Neural cell (in vitro differentiated cells): ENCODE measurements at regions not wholly inside any gene's neighbourhood (a gene's known extent, or its start where the extent isn't known, plus 50 kb on each side); places are given as distances from the start of the nearest gene placed in this dataset.

ENCODE experiments used
- TAF1 ChIP-seq: IDR thresholded peaks from 2 replicates; pipeline ENCODE4 v1.6.1; 2012; ENCODE audit warnings: low read depth
- TF ChIP-seq, protein P1 (sequence below): fragments of 450-650 bp; IDR thresholded peaks from 2 replicates; pipeline ENCODE4 v1.5.1; 2014; ENCODE audit warnings: antibody characterized with exemption, mild to moderate bottlenecking, moderate library complexity; ENCODE audit not compliant: poor library complexity, severe bottlenecking

DNA sequence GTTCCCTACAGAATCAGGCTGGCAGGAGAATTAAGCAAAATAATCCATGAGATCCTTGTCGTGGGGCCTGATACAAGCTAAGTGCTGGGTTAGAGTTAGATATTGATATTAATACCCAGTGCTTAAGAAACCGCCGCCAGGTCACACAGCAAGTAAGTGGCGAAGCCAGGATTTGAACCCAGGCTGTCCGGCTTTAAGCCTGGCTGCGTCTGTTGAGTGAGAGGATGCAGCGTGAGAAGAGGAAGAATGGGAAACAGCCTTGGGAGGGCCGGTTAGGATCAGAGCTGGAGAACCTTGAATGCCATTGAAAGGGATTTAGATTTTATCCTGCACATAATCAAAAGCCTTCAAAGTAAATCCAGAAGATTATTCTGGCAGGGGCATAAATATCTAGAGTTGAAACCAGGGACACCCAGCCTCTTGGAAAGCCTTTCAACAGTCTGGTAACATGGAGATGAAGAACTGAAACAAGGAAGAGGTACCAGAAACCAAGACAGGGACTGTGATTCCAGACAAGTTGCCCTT, 64.8 kb upstream of the HELT start:
- no peak for TF ChIP-seq TAF1
- TF ChIP-seq, protein P1, sequence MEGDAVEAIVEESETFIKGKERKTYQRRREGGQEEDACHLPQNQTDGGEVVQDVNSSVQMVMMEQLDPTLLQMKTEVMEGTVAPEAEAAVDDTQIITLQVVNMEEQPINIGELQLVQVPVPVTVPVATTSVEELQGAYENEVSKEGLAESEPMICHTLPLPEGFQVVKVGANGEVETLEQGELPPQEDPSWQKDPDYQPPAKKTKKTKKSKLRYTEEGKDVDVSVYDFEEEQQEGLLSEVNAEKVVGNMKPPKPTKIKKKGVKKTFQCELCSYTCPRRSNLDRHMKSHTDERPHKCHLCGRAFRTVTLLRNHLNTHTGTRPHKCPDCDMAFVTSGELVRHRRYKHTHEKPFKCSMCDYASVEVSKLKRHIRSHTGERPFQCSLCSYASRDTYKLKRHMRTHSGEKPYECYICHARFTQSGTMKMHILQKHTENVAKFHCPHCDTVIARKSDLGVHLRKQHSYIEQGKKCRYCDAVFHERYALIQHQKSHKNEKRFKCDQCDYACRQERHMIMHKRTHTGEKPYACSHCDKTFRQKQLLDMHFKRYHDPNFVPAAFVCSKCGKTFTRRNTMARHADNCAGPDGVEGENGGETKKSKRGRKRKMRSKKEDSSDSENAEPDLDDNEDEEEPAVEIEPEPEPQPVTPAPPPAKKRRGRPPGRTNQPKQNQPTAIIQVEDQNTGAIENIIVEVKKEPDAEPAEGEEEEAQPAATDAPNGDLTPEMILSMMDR = no peak
